Mucosa of rectum (tissue), 2 donors: ENCODE measurements at regions not wholly inside any gene's neighbourhood (a gene's known extent, or its start where the extent isn't known, plus 50 kb on each side); places are given as distances from the start of the nearest gene placed in this dataset.

Experiments
- H3K27ac ChIP-seq, 2 donors: one replicate each; pipeline ENCODE4 v1.7.0; 2013; ENCODE audit warnings: inconsistent platforms in 2 of 2, low read depth in 2 of 2, low read length in 2 of 2
- H3K27me3 ChIP-seq, 2 donors: one replicate each; pipeline ENCODE4 v1.7.0; 2013; ENCODE audit warnings: low read length in 2 of 2; ENCODE audit not compliant: control insufficient read depth in 2 of 2, insufficient read depth in 2 of 2
- H3K36me3 ChIP-seq, 2 donors: one replicate each; pipeline ENCODE4 v1.7.0; 2013; ENCODE audit warnings: low read length in 2 of 2; ENCODE audit not compliant: control insufficient read depth in 2 of 2, insufficient read depth in 2 of 2
- H3K4me1 ChIP-seq, 2 donors: one replicate each; pipeline ENCODE4 v1.7.0; 2013; ENCODE audit warnings: low read length in 2 of 2, mild to moderate bottlenecking in 1 of 2; ENCODE audit not compliant: control insufficient read depth in 2 of 2, insufficient read depth in 2 of 2
- H3K4me3 ChIP-seq, 2 donors: one replicate each; pipeline ENCODE4 v1.7.0; 2013; ENCODE audit warnings: low read length in 2 of 2
- H3K9ac ChIP-seq, 2 donors: one replicate each; pipeline ENCODE4 v1.7.0; 2013; ENCODE audit warnings: low read length in 2 of 2, low read depth in 1 of 2, mild to moderate bottlenecking in 1 of 2
- H3K9me3 ChIP-seq, 2 donors: one replicate each; pipeline ENCODE4 v1.7.0; 2013; ENCODE audit warnings: low read length in 2 of 2; ENCODE audit not compliant: control insufficient read depth in 2 of 2
- donor health status: healthy.
- donor health status: Normal muscosa, but diverticular disease.

DNA sequence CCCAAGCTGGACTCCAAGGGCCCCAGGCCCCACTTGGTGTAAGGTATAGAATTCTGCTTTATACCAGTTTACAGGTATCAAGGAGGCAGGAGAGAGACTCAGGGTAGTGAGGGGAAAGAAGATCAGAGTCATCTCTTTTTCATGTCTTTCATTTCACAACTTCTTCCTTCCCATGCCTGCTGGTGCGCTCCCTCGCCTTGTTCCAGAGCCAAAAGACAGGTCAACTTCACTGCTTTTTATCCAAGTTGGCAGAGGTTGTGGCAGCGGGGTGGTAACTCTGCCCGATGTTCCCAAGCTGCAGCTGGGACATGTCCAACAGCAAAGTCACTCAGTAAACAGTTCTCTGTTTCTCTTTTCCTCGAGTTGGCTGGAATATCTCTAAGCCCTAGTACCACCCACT lies 86.3 kb upstream of the TCF12 start:
- H3K4me3 ChIP-seq, result no peak overlapping the region
- no peak overlapping the region for H3K27ac ChIP-seq
- no peaks in the 10 kb centered on the region for H3K9me3 ChIP-seq
- no peak overlapping the region for H3K9ac ChIP-seq
- no peaks in the 10 kb centered on the region for H3K27me3 ChIP-seq
- no peaks in the 10 kb centered on the region for H3K36me3 ChIP-seq
- no peaks in the 10 kb centered on the region for H3K4me1 ChIP-seq

DNA sequence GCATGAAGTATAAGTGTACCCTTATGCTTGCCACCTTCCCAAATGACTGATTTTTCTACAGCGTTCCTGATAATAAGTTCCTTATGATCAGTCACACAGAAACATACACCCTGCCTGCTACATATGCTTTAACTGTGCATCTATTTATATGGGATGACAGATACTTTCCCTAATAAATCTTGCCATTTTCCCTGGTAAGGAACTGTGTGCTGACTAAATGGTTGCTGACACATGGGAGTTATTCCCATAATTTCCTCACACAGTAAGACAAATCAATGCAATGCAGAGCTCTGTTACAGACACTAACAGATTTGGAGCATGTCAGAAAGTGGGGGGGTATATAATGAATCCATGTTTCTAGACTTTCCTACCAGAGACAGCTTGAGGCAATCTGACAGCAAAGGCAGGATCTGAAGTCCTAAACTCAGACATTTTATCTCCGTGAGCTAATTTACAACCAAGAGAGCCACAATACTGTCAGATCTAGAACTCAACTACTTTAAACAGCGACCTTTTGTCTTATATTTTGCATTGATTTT lies 86.9 kb upstream of the TCF12 start:
- Histone ChIP-seq H3K36me3 (no peaks in the 10 kb centered on the region), H3K9ac (no peak overlapping the region), H3K27ac (no peak overlapping the region), H3K9me3 (no peaks in the 10 kb centered on the region), H3K27me3 (no peaks in the 10 kb centered on the region), H3K4me1 (no peaks in the 10 kb centered on the region), H3K4me3 (no peak overlapping the region)

- H3K36me3 ChIP-seq, result no peaks in the 10 kb centered on the region
- H3K27me3 ChIP-seq, result no peaks in the 10 kb centered on the region
- H3K27ac ChIP-seq, result no peak overlapping the region
Observed at GRCh38 chr15:56824175-56824574, 90.9 kb upstream of the ZNF280D start.

DNA sequence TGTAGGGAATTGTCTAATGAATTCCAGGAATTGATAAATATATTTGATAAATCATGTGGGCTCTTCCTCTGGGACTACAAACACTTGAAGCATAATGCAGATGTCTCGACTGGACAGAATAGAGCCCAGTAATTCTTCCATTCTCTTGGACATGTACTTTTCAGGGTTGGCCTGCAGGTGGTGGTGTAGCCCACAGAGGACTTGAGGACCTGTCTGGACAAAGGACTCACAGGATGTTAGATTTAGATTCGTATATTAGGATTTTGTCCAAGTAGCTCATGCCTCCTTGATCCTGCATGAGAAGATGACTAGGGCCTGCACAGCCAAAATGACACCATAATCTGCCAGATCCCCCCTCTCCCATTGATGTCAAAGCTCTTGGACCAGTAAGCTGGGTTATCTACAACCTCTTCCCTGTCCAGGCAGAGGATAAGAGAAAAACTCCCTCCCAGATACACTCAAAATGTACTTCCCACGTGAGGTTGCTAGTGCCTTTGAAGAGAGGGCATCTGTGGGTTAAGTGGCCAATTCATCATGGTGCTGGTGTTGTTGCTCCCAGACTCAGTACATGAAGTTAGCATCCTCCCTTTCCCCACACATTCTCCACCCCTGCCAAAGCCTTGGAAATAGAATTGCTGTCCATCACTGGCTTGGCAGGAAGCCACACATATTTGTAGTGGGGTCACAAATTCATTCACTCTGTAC lies 88.6 kb upstream of the ZNF280D start:
- H3K9ac ChIP-seq, result no peak overlapping the region
- no peak overlapping the region for H3K27ac ChIP-seq
- H3K36me3 ChIP-seq, result no peaks in the 10 kb centered on the region
- no peak overlapping the region for H3K4me3 ChIP-seq
- H3K4me1 ChIP-seq, result no peaks in the 10 kb centered on the region
- no peaks in the 10 kb centered on the region for H3K9me3 ChIP-seq
- H3K27me3 ChIP-seq, result no peaks in the 10 kb centered on the region

More at GRCh38 chr15:56824175-56824574, 90.9 kb upstream of the ZNF280D start:
- H3K4me1 ChIP-seq, result no peaks in the 10 kb centered on the region
- no peak overlapping the region for H3K9ac ChIP-seq
- no peaks in the 10 kb centered on the region for H3K9me3 ChIP-seq
- H3K4me3 ChIP-seq, result no peak overlapping the region

GRCh38 chr15:56820333-56820732 lies 87.0 kb upstream of the ZNF280D start:
- Histone ChIP-seq H3K9ac (no peak overlapping the region), H3K4me1 (peaks cover 0 to 3% of the 10 kb centered on the region in 2 donors), H3K9me3 (no peaks in the 10 kb centered on the region), H3K36me3 (no peaks in the 10 kb centered on the region), H3K27ac (no peak overlapping the region), H3K27me3 (no peaks in the 10 kb centered on the region), H3K4me3 (no peak overlapping the region)

DNA sequence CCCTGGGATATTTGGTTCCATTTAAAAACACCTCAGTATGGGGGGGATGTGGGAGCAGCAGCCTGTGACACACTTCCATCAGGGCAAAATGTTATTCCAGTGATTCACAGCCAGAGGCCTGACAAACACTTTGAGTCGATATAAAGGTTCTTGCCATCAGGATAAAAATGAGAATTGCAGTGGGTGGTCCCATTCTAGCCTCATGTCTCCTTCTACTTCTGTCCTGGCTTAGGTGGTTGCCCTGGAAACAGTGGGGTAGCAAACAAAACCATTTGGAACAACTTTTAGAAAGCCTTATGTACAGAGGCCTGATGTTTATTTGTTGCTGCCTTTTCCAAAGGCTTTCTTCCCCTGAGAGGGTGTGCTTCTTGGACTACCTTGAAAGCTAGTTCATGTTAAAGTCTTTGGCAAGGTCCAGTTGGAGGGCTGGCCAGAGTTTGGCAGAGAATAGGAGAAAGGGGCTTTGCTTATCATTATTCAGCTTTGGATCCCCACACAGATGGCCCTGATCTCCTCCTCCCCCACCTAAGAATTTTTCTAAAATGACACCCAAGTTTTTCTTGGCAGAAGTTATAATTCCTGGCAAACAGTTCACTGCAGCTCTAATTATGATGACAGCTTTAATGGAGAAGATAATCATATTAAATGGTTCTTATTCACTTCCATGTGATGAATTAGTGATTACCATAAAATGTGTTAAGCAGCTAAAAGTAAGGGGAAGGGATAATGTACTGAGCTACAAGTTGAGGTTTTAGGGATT lies 84.2 kb upstream of the ZNF280D start:
- Histone ChIP-seq H3K36me3 (no peaks in the 10 kb centered on the region), H3K9me3 (no peaks in the 10 kb centered on the region), H3K27ac (no peak overlapping the region), H3K27me3 (no peaks in the 10 kb centered on the region), H3K9ac (no peak overlapping the region), H3K4me1 (peaks cover 3% of the 10 kb centered on the region in 2 donors), H3K4me3 (no peak overlapping the region)

GRCh38 chr15:56816781-56817180 lies 83.5 kb upstream of the ZNF280D start:
- no peaks in the 10 kb centered on the region for H3K9me3 ChIP-seq
- H3K27me3 ChIP-seq, result no peaks in the 10 kb centered on the region
- H3K4me1 ChIP-seq, result peaks cover 3% of the 10 kb centered on the region in 2 donors
- no peak overlapping the region for H3K4me3 ChIP-seq
- no peaks in the 10 kb centered on the region for H3K36me3 ChIP-seq
- no peak overlapping the region for H3K9ac ChIP-seq
- H3K27ac ChIP-seq, result no peak overlapping the region

GRCh38 chr15:56815247-56815646 lies 81.9 kb upstream of the ZNF280D start:
- Histone ChIP-seq H3K36me3 (no peaks in the 10 kb centered on the region), H3K4me1 (peaks cover 3% of the 10 kb centered on the region in 2 donors), H3K9me3 (no peaks in the 10 kb centered on the region), H3K4me3 (no peak overlapping the region), H3K9ac (no peak overlapping the region), H3K27ac (peak overlapping the region; percentile 57 to 77), H3K27me3 (no peaks in the 10 kb centered on the region)

DNA sequence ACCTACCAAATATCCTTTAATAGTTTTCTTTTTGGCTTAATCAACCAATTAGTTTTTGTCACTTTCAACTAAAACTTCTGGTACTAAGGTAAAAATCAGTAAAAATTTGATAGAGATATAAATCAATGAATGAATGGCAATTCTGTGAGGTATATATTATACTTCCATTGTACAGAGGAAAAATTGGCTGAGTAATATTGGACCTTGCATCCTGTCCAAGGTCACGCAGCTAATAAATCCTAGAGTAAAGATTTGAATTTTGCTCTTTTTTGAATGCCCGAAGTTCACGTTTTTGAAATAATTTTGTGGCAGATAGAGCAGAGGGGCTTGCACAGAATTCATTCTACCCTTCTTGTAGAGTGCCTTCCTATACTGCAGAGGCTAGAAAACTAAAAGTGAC lies 81.1 kb upstream of the ZNF280D start:
- H3K9me3 ChIP-seq, result no peaks in the 10 kb centered on the region
- peaks cover 3% of the 10 kb centered on the region in 2 donors for H3K4me1 ChIP-seq
- H3K9ac ChIP-seq, result no peak overlapping the region
- H3K27me3 ChIP-seq, result no peaks in the 10 kb centered on the region
- H3K36me3 ChIP-seq, result no peaks in the 10 kb centered on the region
- no peak overlapping the region for H3K4me3 ChIP-seq
- peak overlapping the region; percentile 57 to 77 for H3K27ac ChIP-seq

DNA sequence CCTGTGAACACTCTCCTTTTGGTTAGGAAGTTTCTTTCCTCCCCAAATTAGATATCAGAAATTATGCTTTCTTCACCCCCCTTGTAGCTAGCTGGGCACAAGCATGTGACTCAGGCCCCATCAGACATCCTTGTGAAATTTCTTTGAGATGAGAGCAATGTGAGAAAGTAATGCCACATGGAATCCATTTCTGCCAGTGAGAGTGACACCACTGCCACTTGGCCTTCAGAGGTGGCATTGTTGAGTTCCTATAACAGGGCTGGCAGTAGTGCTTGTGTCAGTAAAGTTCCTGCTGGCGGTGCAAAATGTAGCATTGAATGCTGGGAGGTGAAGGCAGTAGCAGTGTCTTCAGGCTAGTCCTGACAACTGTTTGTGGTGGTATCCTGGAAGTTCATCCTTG lies 80.7 kb upstream of the ZNF280D start:
- no peaks in the 10 kb centered on the region for H3K36me3 ChIP-seq
- H3K27ac ChIP-seq, result no peak overlapping the region
- no peaks in the 10 kb centered on the region for H3K27me3 ChIP-seq
- H3K9me3 ChIP-seq, result no peaks in the 10 kb centered on the region
- peaks cover 3% of the 10 kb centered on the region in 2 donors for H3K4me1 ChIP-seq
- H3K4me3 ChIP-seq, result no peak overlapping the region
- H3K9ac ChIP-seq, result no peak overlapping the region
